ENCODE measurements at regions not wholly inside any gene's neighbourhood (a gene's known extent, or its start where the extent isn't known, plus 50 kb on each side); places are given as distances from the start of the nearest gene placed in this dataset.
"Not testable (repeated sequence)": the region's sequence is repeated elsewhere in the genome, so short reads cannot be mapped to it uniquely, and the experiment has no call there.

- DNase-seq (ENCODE audit: low spot score) = not testable (repeated sequence)
Measured at GRCh38 chr12:64552510-64552909, 57.8 kb upstream of the RASSF3 start.

- DNase-seq (ENCODE audit: low spot score) = not testable (repeated sequence)
Measured at GRCh38 chr12:64553689-64554088, 56.6 kb upstream of the RASSF3 start.

- DNase-seq (ENCODE audit: low spot score) = no peak
Measured at GRCh38 chr12:64556231-64556630, 54.1 kb upstream of the RASSF3 start.

GRCh38 chr12:64558754-64559153 lies 51.5 kb upstream of the RASSF3 start:
- DNase-seq (ENCODE audit: low spot score) = no peak

GRCh38 chr12:64560396-64561301 lies 49.6 kb upstream of the RASSF3 start:
- DNase-seq (ENCODE audit: low spot score) = peak; percentile 68

All from LoVo (cell line).